ENCODE measurements at regions not wholly inside any gene's neighbourhood (a gene's known extent, or its start where the extent isn't known, plus 50 kb on each side); places are given as distances from the start of the nearest gene placed in this dataset.

DNA sequence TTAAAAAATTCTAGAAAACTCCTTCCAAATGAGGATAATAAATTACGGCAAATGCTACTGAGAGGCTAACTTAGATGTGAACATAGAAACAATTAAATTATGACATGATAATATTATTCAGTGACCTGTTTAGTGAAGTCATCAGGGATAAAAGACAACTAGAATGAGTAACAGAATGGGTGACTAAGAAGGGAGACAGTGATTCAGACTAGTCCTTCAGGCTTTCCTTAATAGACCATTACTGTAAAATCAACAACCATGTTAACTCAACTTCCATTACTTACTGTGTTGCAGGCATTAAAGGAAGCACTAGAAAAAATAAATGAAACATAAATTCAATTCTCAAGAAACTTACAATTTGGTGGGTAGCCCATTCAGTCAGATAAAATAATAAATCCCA is 543.9 kb upstream of the LRFN5 start:
- intact Hi-C loops (cut with DNase I) = no loop called here
- no peak for ATAC-seq
- TF ChIP-seq, protein P1, sequence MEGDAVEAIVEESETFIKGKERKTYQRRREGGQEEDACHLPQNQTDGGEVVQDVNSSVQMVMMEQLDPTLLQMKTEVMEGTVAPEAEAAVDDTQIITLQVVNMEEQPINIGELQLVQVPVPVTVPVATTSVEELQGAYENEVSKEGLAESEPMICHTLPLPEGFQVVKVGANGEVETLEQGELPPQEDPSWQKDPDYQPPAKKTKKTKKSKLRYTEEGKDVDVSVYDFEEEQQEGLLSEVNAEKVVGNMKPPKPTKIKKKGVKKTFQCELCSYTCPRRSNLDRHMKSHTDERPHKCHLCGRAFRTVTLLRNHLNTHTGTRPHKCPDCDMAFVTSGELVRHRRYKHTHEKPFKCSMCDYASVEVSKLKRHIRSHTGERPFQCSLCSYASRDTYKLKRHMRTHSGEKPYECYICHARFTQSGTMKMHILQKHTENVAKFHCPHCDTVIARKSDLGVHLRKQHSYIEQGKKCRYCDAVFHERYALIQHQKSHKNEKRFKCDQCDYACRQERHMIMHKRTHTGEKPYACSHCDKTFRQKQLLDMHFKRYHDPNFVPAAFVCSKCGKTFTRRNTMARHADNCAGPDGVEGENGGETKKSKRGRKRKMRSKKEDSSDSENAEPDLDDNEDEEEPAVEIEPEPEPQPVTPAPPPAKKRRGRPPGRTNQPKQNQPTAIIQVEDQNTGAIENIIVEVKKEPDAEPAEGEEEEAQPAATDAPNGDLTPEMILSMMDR (IDR thresholded peaks at IDR 0.05) = no peak
- no peak for TF ChIP-seq POLR2A (IDR thresholded peaks at IDR 0.05)

GRCh38 chr14:41055589-41055988 is 551.1 kb upstream of the LRFN5 start:
- Histone ChIP-seq H3K9me3 (no peaks in the 10 kb centered on the region), H3K36me3 (no peaks in the 10 kb centered on the region)
- WGBS, 4 donors = 66 to 76% (median 69%) methylated on average over 1 of the region's 1 CpG

More for the DNA sequence above, 543.9 kb upstream of the LRFN5 start:
- Histone ChIP-seq H3K4me3 (no peak overlapping the region), H3K9me3 (no peaks in the 10 kb centered on the region), H3K36me3 (no peaks in the 10 kb centered on the region), H3K4me1 (no peaks in the 10 kb centered on the region), H3K27me3 (no peaks in the 10 kb centered on the region), H3K27ac (no peak overlapping the region)
- 0 to 96% (median 85%) methylated on average over 1 of the region's 1 CpG for WGBS, 4 donors
- DNase-seq = no peak

GRCh38 chr14:41051801-41052200 is 554.9 kb upstream of the LRFN5 start:
- Histone ChIP-seq H3K27ac (no peak overlapping the region), H3K4me3 (no peak overlapping the region), H3K27me3 (no peaks in the 10 kb centered on the region), H3K36me3 (no peaks in the 10 kb centered on the region), H3K4me1 (no peaks in the 10 kb centered on the region), H3K9me3 (no peaks in the 10 kb centered on the region)
- no peak for DNase-seq
- 66 to 68% (median 67%) methylated on average over 7 of the region's 7 CpGs for WGBS, 4 donors
- intact Hi-C loops (cut with DNase I) = no loop called here
- TF ChIP-seq, protein P1 (IDR thresholded peaks at IDR 0.05) = no peak
- no peak for TF ChIP-seq POLR2A (IDR thresholded peaks at IDR 0.05)
- ATAC-seq = no peak

More at GRCh38 chr14:41055589-41055988, 551.1 kb upstream of the LRFN5 start:
- ATAC-seq (no peak), DNase-seq (no peak)
- Histone ChIP-seq H3K4me1 (no peaks in the 10 kb centered on the region), H3K27me3 (no peaks in the 10 kb centered on the region), H3K4me3 (no peak overlapping the region), H3K27ac (no peak overlapping the region)
- TF ChIP-seq POLR2A (IDR thresholded peaks at IDR 0.05) = no peak
- TF ChIP-seq, protein P1 (IDR thresholded peaks at IDR 0.05) = no peak
- intact Hi-C loops (cut with DNase I) = no loop called here

GRCh38 chr14:41047763-41048162 is 558.9 kb upstream of the LRFN5 start:
- WGBS, 4 donors = 0 to 1% (median 0%) methylated on average over 1 of the region's 1 CpG
- TF ChIP-seq, protein P1 (IDR thresholded peaks at IDR 0.05) = no peak
- TF ChIP-seq POLR2A (IDR thresholded peaks at IDR 0.05) = no peak

More at GRCh38 chr14:41047763-41048162, 558.9 kb upstream of the LRFN5 start:
- no peaks in the 10 kb centered on the region for H3K4me1 ChIP-seq
- no peaks in the 10 kb centered on the region for H3K36me3 ChIP-seq
- H3K9me3 ChIP-seq = no peaks in the 10 kb centered on the region
- H3K4me3 ChIP-seq = no peak overlapping the region
- intact Hi-C loops (cut with DNase I) = no loop called here
- DNase-seq (no peak), ATAC-seq (no peak)
- no peaks in the 10 kb centered on the region for H3K27me3 ChIP-seq
- no peak overlapping the region for H3K27ac ChIP-seq
